Stimulated activated CD4-positive, alpha-beta T cell treated with anti-CD3 and anti-CD28 coated beads, Interleukin-2, amount 100 ng/mL, for 24 hours (primary cell): ENCODE measurements at regions not wholly inside any gene's neighbourhood (a gene's known extent, or its start where the extent isn't known, plus 50 kb on each side); places are given as distances from the start of the nearest gene placed in this dataset.

ENCODE experiments used
- DNase-seq, 2 donors: peaks; one replicate each; pipeline ENCODE4 v3.0.0-alpha.2; 2020

GRCh38 chr11:16412525-16413172, 56.3 kb upstream of the SOX6 start:
- DNase-seq = no peak

- DNase-seq = no peak
Measured at GRCh38 chr11:16410479-16410878, 54.1 kb upstream of the SOX6 start.

DNA sequence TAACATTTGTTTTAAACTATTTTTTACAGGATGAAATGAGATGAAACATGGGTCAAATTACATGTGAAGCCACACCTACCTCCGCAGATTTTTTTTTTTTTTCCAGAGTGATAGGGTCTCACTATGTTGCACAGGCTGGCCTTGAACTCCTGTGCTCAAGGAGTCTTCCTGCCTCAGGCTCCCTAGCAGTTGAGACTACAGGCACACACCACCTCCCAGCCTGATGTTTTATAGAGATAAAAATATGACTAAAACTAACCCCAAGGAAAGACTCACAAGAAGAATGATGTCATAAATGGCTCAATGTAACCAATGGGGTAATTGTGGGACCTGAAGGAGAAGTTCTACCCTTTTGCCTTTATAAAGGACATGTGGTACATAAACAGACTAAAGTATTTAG, 52.3 kb upstream of the SOX6 start:
- no peak for DNase-seq

GRCh38 chr11:16406226-16406625, 49.9 kb upstream of the SOX6 start:
- no peak for DNase-seq
